HEK293T (cell line): ENCODE measurements at regions not wholly inside any gene's neighbourhood (a gene's known extent, or its start where the extent isn't known, plus 50 kb on each side); places are given as distances from the start of the nearest gene placed in this dataset.

Experiments
- FOXA1 ChIP-seq: fragments of 450-650 bp; IDR thresholded peaks from 2 replicates; pipeline ENCODE4 v1.6.1; 2016; ENCODE audit warnings: mild to moderate bottlenecking
- FOXM1 ChIP-seq: fragments of 450-650 bp; IDR thresholded peaks from 2 replicates; pipeline ENCODE4 v1.6.1; 2017; ENCODE audit warnings: mild to moderate bottlenecking, borderline replicate concordance
- HDGF ChIP-seq: fragments of 450-650 bp; IDR thresholded peaks from 2 replicates; pipeline ENCODE4 v1.6.1; 2017; ENCODE audit warnings: antibody characterized with exemption, borderline replicate concordance
- LEF1 ChIP-seq: fragments of 450-650 bp; IDR thresholded peaks from 2 replicates; pipeline ENCODE4 v1.6.1; 2017; ENCODE audit warnings: mild to moderate bottlenecking, borderline replicate concordance
- SP1 ChIP-seq: fragments of 450-650 bp; IDR thresholded peaks from 2 replicates; pipeline ENCODE4 v1.6.1; 2017
- SUZ12 ChIP-seq: fragments of 450-650 bp; IDR thresholded peaks from 2 replicates; pipeline ENCODE4 v1.6.1; 2016; ENCODE audit warnings: mild to moderate bottlenecking
- ZNF384 ChIP-seq: fragments of 450-650 bp; IDR thresholded peaks from 2 replicates; pipeline ENCODE4 v1.6.1; 2016
- TF ChIP-seq, protein P1 (sequence below): fragments of 450-650 bp; IDR thresholded peaks from 2 replicates; pipeline ENCODE4 v1.6.1; 2016

GRCh38 chr5:19264821-19265220, 723.2 kb downstream of the CDH18 start:
- TF ChIP-seq LEF1, result no peak
- no peak for TF ChIP-seq SP1
- TF ChIP-seq FOXA1, result no peak
- no peak for TF ChIP-seq HDGF
- TF ChIP-seq, protein P1, sequence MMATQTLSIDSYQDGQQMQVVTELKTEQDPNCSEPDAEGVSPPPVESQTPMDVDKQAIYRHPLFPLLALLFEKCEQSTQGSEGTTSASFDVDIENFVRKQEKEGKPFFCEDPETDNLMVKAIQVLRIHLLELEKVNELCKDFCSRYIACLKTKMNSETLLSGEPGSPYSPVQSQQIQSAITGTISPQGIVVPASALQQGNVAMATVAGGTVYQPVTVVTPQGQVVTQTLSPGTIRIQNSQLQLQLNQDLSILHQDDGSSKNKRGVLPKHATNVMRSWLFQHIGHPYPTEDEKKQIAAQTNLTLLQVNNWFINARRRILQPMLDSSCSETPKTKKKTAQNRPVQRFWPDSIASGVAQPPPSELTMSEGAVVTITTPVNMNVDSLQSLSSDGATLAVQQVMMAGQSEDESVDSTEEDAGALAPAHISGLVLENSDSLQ, result no peak
- no peak for TF ChIP-seq SUZ12
- TF ChIP-seq ZNF384, result no peak
- no peak for TF ChIP-seq FOXM1
